GM19438 (cell line): ENCODE measurements at regions not wholly inside any gene's neighbourhood (a gene's known extent, or its start where the extent isn't known, plus 50 kb on each side); places are given as distances from the start of the nearest gene placed in this dataset.

Experiments used
- ATAC-seq: cut with Tn5 transposase; IDR thresholded peaks from one replicate; pipeline ENCODE4 v1.9.1; 2021; ENCODE audit warnings: low read depth; ENCODE audit not compliant: unreplicated experiment

DNA sequence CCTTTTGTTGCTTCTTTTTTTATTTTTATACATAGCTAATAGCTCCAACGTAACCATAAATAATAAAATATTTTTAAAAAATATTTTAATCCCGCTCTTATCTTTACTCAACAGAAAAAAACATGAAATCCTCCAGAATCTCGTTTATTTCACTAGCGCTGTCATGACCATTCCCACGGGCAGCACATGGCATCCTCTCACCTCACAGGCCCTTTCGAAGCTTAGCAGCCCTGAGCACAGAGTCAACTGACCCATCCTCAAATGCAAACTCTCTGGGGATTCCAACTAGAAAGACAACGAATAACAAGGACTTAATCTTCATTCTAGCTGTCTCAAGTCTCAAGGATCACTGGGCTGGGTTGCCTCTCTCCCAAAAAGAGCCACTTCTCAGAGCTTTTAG is 285.9 kb upstream of the PPARGC1A start:
- no peak for ATAC-seq

DNA sequence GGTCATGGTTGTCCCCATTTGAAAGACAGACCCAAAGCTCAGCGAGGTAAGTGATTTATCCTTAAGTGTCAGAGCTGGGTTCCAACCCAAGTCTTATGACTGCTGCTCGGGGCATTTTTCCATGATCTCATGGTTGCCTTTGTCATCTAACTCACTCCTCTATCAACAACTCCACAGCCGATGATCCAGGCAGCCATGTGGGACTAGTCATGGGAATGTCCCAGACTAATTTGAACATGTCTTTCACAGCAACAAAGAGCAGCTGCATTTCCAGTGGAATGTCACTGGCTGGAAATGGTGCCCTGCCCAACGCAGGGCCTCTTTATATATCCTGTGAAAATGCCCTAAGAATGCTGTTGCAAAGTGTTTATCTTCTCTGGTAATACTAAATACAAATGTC is 284.8 kb upstream of the PPARGC1A start:
- ATAC-seq, result no peak

DNA sequence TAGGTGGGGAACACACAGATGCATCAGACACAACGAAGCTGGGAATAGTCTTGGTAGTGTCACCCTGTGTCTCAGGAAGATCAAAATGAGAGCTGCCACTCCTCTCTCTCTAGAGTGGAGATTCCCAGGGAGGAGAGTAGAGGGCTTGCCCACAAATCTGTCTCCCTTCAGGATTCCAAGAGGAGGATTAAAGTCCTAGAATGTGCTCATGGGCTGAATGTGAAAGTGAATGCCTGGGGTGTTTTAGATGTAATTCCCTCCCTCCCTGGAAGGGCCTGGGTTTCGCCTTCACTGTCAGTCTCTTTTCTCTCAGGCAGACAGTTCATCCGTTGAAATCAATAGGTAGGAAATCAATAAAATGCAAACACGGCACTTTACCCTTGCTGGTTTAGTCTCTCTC is 282.6 kb upstream of the PPARGC1A start:
- ATAC-seq, result no peak

GRCh38 chr4:24169956-24170355 is 280.1 kb upstream of the PPARGC1A start:
- no peak for ATAC-seq

GRCh38 chr4:24168658-24169057 is 278.8 kb upstream of the PPARGC1A start:
- ATAC-seq, result no peak

DNA sequence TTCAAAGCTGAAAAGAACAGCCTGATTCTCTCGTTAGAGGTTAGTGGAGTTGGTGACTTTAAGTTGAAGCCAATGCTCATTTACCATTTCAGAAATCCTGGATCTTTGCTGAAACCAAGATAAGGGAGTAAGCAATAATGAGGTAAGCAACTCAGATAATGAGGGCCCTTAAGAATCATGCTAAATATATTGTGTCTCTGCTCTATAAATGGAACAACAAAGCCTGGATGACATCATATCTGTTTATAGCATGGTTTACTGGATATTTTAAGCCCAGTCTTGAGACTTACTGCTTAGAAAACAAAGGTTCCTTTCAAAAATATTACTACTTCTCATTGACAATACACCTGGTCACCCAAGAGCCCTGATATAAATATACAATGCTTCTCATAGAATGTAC is 276.7 kb upstream of the PPARGC1A start:
- no peak for ATAC-seq

GRCh38 chr4:24164797-24165196 is 274.9 kb upstream of the PPARGC1A start:
- ATAC-seq, result no peak

- no peak for ATAC-seq
These were observed 274.3 kb upstream of the PPARGC1A start for GRCh38 chr4:24164054-24164693.

- no peak for ATAC-seq
These were observed 273.5 kb upstream of the PPARGC1A start for GRCh38 chr4:24163314-24163713.

- ATAC-seq, result no peak
These were observed 270.5 kb upstream of the PPARGC1A start for GRCh38 chr4:24160358-24160757.

GRCh38 chr4:24158031-24158430 is 268.2 kb upstream of the PPARGC1A start:
- ATAC-seq, result no peak

DNA sequence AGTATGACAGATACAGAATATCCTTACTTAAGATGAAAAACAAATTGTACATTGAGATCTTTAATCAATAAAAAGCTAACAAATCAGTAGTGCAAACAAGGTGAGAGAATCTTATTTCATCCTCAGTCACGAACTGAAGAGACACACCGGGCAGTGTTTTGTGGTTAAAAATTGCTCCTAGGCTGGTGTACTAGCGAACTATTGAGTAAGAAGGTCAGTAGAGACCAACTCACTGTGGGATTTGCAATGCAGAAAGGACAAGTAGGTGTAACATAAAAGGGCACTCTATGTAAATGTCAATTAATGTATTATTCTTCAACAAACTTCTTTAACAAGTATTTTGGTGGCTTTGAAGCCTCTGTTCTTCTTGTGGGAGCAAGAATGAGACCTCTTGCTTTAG is 260.2 kb upstream of the PPARGC1A start:
- no peak for ATAC-seq

DNA sequence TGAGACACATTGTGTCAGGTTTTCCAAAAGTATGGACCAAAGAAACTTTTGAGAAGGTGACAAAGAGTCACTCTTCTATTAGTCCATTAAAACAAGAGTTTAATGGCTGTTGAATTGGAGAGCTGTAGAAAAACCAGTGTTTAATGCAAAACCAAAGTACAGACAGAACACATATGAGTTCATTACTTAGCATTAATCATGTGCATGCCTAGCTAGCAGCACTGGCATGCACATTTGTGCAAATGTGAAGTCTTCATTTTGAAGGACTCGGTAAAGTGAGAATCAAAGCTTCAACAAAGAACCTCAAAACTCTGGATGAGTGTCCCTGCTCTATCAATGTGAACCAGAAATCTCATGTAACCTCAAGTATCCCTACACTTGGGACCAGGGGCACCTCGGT is 256.3 kb upstream of the PPARGC1A start:
- ATAC-seq, result no peak

DNA sequence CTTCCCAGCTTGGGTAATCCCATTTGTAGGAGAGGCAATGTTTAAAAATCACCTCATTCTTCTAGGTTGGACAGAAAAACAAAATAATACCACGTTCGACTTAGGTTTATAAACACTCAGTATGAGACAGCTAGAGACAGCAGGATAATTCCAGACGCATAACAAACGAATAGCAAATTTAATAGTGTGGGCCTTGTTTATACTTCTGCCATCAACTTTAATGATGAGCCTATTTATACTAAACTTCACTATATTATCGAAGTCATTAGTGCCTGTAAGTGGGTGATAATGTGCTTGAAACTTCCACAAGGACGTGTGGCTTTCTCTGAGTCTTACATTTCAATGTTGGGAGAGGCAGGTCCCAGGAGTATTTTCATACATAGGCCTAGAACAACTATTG is 255.7 kb upstream of the PPARGC1A start:
- ATAC-seq, result no peak

- ATAC-seq, result no peak
These were observed 254.5 kb upstream of the PPARGC1A start for GRCh38 chr4:24144381-24144780.

GRCh38 chr4:24143741-24144140 is 253.9 kb upstream of the PPARGC1A start:
- no peak for ATAC-seq

- ATAC-seq, result no peak
These were observed 252.0 kb upstream of the PPARGC1A start for GRCh38 chr4:24141836-24142235.

GRCh38 chr4:24140892-24141291 is 251.0 kb upstream of the PPARGC1A start:
- ATAC-seq, result no peak

DNA sequence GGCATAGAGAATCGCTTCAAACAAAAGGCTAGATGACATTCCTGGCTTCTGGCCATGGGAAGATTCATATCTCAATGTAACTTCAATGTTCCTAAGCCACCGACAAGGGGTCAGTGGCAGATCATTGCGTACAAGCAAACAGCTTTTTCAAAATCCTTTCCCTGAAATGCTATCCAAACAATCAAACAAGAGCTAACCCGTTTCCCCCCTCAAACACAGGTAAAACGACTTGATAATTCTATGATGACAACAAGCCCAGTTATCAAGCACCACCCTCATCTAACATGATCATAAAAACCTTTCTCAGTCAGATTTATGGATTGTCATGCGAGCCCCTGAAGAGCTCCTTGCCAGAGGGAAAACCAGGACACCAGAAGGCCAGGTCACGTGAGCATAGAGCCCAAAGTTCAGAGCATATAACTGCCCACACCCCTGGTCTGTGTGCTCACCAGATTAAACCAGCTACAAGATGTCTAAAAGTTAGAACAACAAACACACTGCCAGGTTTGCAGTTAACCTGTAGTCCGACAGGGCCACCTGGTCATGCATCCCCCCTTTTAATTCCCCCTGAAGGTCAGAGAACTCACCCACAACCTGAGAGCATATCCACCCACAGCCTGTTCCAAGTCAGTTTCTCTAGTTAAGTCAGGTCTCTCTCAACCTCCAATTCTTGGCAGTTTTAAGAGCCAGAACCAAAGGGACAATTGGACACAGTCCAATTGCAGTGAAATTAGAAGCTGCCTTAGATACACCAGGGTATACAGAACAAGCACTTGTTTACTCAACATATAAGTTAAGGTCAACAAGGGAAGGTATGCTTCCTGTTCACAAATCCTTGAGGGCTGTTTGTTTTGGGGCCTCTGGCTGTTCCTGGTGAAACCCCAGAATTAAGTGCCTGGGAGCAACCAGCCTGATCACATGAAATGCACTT is 248.1 kb upstream of the PPARGC1A start:
- no peak for ATAC-seq

- no peak for ATAC-seq
These were observed 242.3 kb upstream of the PPARGC1A start for GRCh38 chr4:24131954-24132673.

DNA sequence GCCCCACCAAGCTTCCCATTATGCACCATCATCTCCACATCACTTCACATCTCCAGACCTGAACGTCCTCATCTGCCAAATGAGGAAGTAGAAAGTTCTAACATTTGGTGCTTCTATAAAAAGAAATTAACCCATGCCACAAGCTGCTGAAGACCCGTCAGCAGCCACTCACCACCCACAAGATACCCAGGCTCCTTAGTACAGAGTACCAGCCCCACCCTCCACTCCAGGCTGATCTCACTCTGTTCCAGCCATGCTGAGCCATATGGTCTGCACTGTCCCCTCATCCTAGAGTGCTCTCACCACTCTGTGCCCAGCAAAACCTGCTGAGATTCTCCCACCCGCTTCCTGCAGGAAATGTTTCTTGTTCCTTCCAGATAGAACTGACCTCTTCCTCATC is 240.8 kb upstream of the PPARGC1A start:
- no peak for ATAC-seq
